Right lobe of liver (tissue), 4 donors: ENCODE measurements at regions not wholly inside any gene's neighbourhood (a gene's known extent, or its start where the extent isn't known, plus 50 kb on each side); places are given as distances from the start of the nearest gene placed in this dataset.

Experiments
- CTCF ChIP-seq, 4 donors: fragments of 200-600 bp in 3 of 4; fragments of 450-650 bp in 1 of 4; IDR thresholded peaks; one replicate each; pipeline versions ENCODE4 v1.5.1 to v1.8.0; 2016 to 2022; ENCODE audit warnings: antibody characterized with exemption in 4 of 4, mild to moderate bottlenecking in 2 of 4
- POLR2A ChIP-seq: fragments of 450-650 bp; IDR thresholded peaks from one replicate; pipeline ENCODE4 v1.6.1; 2017; ENCODE audit warnings: antibody characterized with exemption, mild to moderate bottlenecking
- donor health status: DM: no; HTN: no; CAD: no.
- donor health status: DM: no; HTN: no; CAD: no.
- donor health status: DM: no; HTN: yes; CAD: no.

- TF ChIP-seq CTCF (IDR thresholded peaks at IDR 0.05) (no peak), POLR2A (no peak)
Measured at GRCh38 chr7:156027821-156028220, 215.6 kb upstream of the SHH start.
